ENCODE measurements at regions not wholly inside any gene's neighbourhood (a gene's known extent, or its start where the extent isn't known, plus 50 kb on each side); places are given as distances from the start of the nearest gene placed in this dataset.

- no peak for TF ChIP-seq CTCF (conservative IDR thresholded peaks at IDR 0.05; ENCODE audit: low read depth, low read length)
- no peak for TF ChIP-seq EZH2 (IDR thresholded peaks at IDR 0.05; ENCODE audit: borderline replicate concordance, low read depth, low read length, poor library complexity, severe bottlenecking)
These were observed 127.9 kb upstream of the MROH9 start for GRCh38 chr1:170807432-170807831.

All from A673 (cell line).